Effector memory CD8-positive, alpha-beta T cell (primary cell): ENCODE measurements at regions not wholly inside any gene's neighbourhood (a gene's known extent, or its start where the extent isn't known, plus 50 kb on each side); places are given as distances from the start of the nearest gene placed in this dataset.
"Not testable (repeated sequence)": the region's sequence is repeated elsewhere in the genome, so short reads cannot be mapped to it uniquely, and the experiment has no call there.

Experiments
- ATAC-seq: fragments of 150-1000 bp; cut with Tn5 transposase; replicated peaks from 2 replicates; pipeline ENCODE4 v1.10.0; 2021; ENCODE audit warnings: mild to moderate bottlenecking, moderate library complexity
- DNase-seq, 3 experiments: peaks; one replicate each; pipeline ENCODE4 v3.0.0; 2021
- H3K27ac Mint-ChIP-seq, 2 donors: one replicate each; pipeline ENCODE4 v1.8.0; 2022; ENCODE audit warnings: mild to moderate bottlenecking in 2 of 2, mixed read lengths in 2 of 2, moderate library complexity in 2 of 2
- H3K27me3 Mint-ChIP-seq, 2 donors: one replicate each; pipeline ENCODE4 v1.8.0; 2022; ENCODE audit warnings: mixed read lengths in 2 of 2
- H3K36me3 Mint-ChIP-seq: one replicate; pipeline ENCODE4 v1.8.0; 2022; ENCODE audit warnings: mild to moderate bottlenecking, moderate library complexity, mixed read lengths; ENCODE audit not compliant: insufficient read depth
- H3K4me1 Mint-ChIP-seq, 2 donors: one replicate each; pipeline ENCODE4 v1.8.0; 2022; ENCODE audit warnings: low read depth in 2 of 2, mixed read lengths in 2 of 2
- H3K4me3 Mint-ChIP-seq, 2 donors: one replicate each; pipeline ENCODE4 v1.8.0; 2022; ENCODE audit warnings: mild to moderate bottlenecking in 2 of 2, mixed read lengths in 2 of 2, moderate library complexity in 2 of 2
- H3K9me3 Mint-ChIP-seq, 2 donors: one replicate each; pipeline ENCODE4 v1.8.0; 2022; ENCODE audit warnings: mixed read lengths in 2 of 2

- peaks cover 2 to 8% of the 10 kb centered on the region in 2 donors for H3K27me3 Mint-ChIP-seq
- peaks cover 0 to 8% of the 10 kb centered on the region in 2 donors for H3K9me3 Mint-ChIP-seq
- no peak overlapping the region for H3K4me3 Mint-ChIP-seq
- peaks cover 0 to 4% of the 10 kb centered on the region in 2 donors for H3K4me1 Mint-ChIP-seq
- no peaks in the 10 kb centered on the region for H3K36me3 Mint-ChIP-seq
- no peak overlapping the region for H3K27ac Mint-ChIP-seq
- ATAC-seq: no peak
- DNase-seq: no peak
These were observed 140.3 kb upstream of the CHD1 start for GRCh38 chr5:99068944-99069650.

GRCh38 chr5:99063737-99064136 is 134.9 kb upstream of the CHD1 start:
- H3K36me3 Mint-ChIP-seq: no peaks in the 10 kb centered on the region
- H3K4me3 Mint-ChIP-seq: no peak overlapping the region
- H3K4me1 Mint-ChIP-seq: peaks cover 0 to 2% of the 10 kb centered on the region in 2 donors
- H3K9me3 Mint-ChIP-seq: no peaks in the 10 kb centered on the region
- no peak for ATAC-seq
- no peak overlapping the region for H3K27ac Mint-ChIP-seq
- peaks cover 12 to 31% of the 10 kb centered on the region in 2 donors for H3K27me3 Mint-ChIP-seq
- no peak for DNase-seq

- H3K4me3 Mint-ChIP-seq: no peak overlapping the region
- no peaks in the 10 kb centered on the region for H3K9me3 Mint-ChIP-seq
- peaks cover 12 to 31% of the 10 kb centered on the region in 2 donors for H3K27me3 Mint-ChIP-seq
- DNase-seq: no peak
- H3K4me1 Mint-ChIP-seq: peaks cover 4 to 5% of the 10 kb centered on the region in 2 donors
- H3K36me3 Mint-ChIP-seq: no peaks in the 10 kb centered on the region
- no peak for ATAC-seq
- no peak overlapping the region for H3K27ac Mint-ChIP-seq
These were observed 132.9 kb upstream of the CHD1 start for GRCh38 chr5:99061711-99062110.

- Mint-ChIP-seq H3K4me1 (peaks cover 4 to 5% of the 10 kb centered on the region in 2 donors), H3K27me3 (peaks cover 12 to 31% of the 10 kb centered on the region in 2 donors), H3K27ac (no peak overlapping the region), H3K9me3 (no peaks in the 10 kb centered on the region), H3K36me3 (no peaks in the 10 kb centered on the region), H3K4me3 (no peak overlapping the region)
- ATAC-seq: no peak
- no peak for DNase-seq
These were observed 132.5 kb upstream of the CHD1 start for GRCh38 chr5:99061299-99061698.

- H3K27me3 Mint-ChIP-seq: peaks cover 12 to 31% of the 10 kb centered on the region in 2 donors
- peak; percentile 86 for ATAC-seq
These were observed 131.8 kb upstream of the CHD1 start for GRCh38 chr5:99060306-99061261.

GRCh38 chr5:99059685-99060084 is 130.9 kb upstream of the CHD1 start:
- Mint-ChIP-seq H3K4me1 (peaks cover 4 to 5% of the 10 kb centered on the region in 2 donors), H3K27me3 (peaks cover 12 to 29% of the 10 kb centered on the region in 2 donors), H3K36me3 (no peaks in the 10 kb centered on the region), H3K27ac (no peak overlapping the region), H3K4me3 (no peak overlapping the region), H3K9me3 (no peaks in the 10 kb centered on the region)
- DNase-seq (no peak), ATAC-seq (no peak)

More at GRCh38 chr5:99060306-99061261, 131.8 kb upstream of the CHD1 start:
- Mint-ChIP-seq H3K27ac (no peak overlapping the region), H3K36me3 (no peaks in the 10 kb centered on the region), H3K9me3 (no peaks in the 10 kb centered on the region), H3K4me1 (peaks cover 4 to 5% of the 10 kb centered on the region in 2 donors), H3K4me3 (peak overlapping the region; percentile 28 to 37)
- peak; percentile 86 to 89 (median 88) for DNase-seq

- ATAC-seq (no peak), DNase-seq (no peak)
- Mint-ChIP-seq H3K4me1 (peaks cover 4 to 5% of the 10 kb centered on the region in 2 donors), H3K4me3 (no peak overlapping the region), H3K36me3 (no peaks in the 10 kb centered on the region), H3K27ac (no peak overlapping the region), H3K9me3 (no peaks in the 10 kb centered on the region), H3K27me3 (peaks cover 6 to 17% of the 10 kb centered on the region in 2 donors)
These were observed 129.7 kb upstream of the CHD1 start for GRCh38 chr5:99058466-99058865.

- Mint-ChIP-seq H3K9me3 (no peaks in the 10 kb centered on the region), H3K27ac (no peak overlapping the region), H3K27me3 (peaks cover 0 to 4% of the 10 kb centered on the region in 2 donors), H3K4me3 (no peak overlapping the region), H3K36me3 (no peaks in the 10 kb centered on the region), H3K4me1 (peaks cover 3 to 4% of the 10 kb centered on the region in 2 donors)
- ATAC-seq (peak; percentile 73), DNase-seq (no peak)
These were observed 126.2 kb upstream of the CHD1 start for GRCh38 chr5:99054972-99055371.

GRCh38 chr5:99045871-99046270 is 117.1 kb upstream of the CHD1 start:
- ATAC-seq (peak; percentile 54), DNase-seq (no peak)
- no peaks in the 10 kb centered on the region for H3K4me1 Mint-ChIP-seq
- peak overlapping the region in 1 of 2 donors; percentile 23 for H3K4me3 Mint-ChIP-seq
- H3K36me3 Mint-ChIP-seq: no peaks in the 10 kb centered on the region
- H3K27me3 Mint-ChIP-seq: no peaks in the 10 kb centered on the region
- peaks cover 2 to 6% of the 10 kb centered on the region in 2 donors for H3K9me3 Mint-ChIP-seq
- peak overlapping the region in 1 of 2 donors; percentile 49 for H3K27ac Mint-ChIP-seq

GRCh38 chr5:99043257-99043656 is 114.5 kb upstream of the CHD1 start:
- H3K4me1 Mint-ChIP-seq: peaks cover 8 to 10% of the 10 kb centered on the region in 2 donors

GRCh38 chr5:99037668-99038067 is 108.9 kb upstream of the CHD1 start:
- Mint-ChIP-seq H3K36me3 (no peaks in the 10 kb centered on the region), H3K4me3 (peak overlapping the region; percentile 35 to 68), H3K27me3 (no peaks in the 10 kb centered on the region), H3K4me1 (peaks cover 41 to 48% of the 10 kb centered on the region in 2 donors), H3K9me3 (peaks cover 16 to 39% of the 10 kb centered on the region in 2 donors), H3K27ac (peak overlapping the region; percentile 83 to 86)
- ATAC-seq: peak; percentile 88
- DNase-seq: peak; percentile 62 to 67 (median 63)

More at GRCh38 chr5:99043257-99043656, 114.5 kb upstream of the CHD1 start:
- H3K9me3 Mint-ChIP-seq: peaks cover 16 to 30% of the 10 kb centered on the region in 2 donors
- H3K27ac Mint-ChIP-seq, DNase-seq, H3K4me3 Mint-ChIP-seq, H3K36me3 Mint-ChIP-seq, H3K27me3 Mint-ChIP-seq, ATAC-seq: not testable (repeated sequence)

- Mint-ChIP-seq H3K27ac (no peak overlapping the region), H3K9me3 (peaks cover 14 to 33% of the 10 kb centered on the region in 2 donors), H3K4me1 (peaks cover 43 to 50% of the 10 kb centered on the region in 2 donors), H3K27me3 (no peaks in the 10 kb centered on the region), H3K4me3 (no peak overlapping the region), H3K36me3 (no peaks in the 10 kb centered on the region)
- no peak for DNase-seq
- ATAC-seq: no peak
These were observed 107.1 kb upstream of the CHD1 start for GRCh38 chr5:99035942-99036341.

- no peak for DNase-seq
- peaks cover 9 to 17% of the 10 kb centered on the region in 2 donors for H3K9me3 Mint-ChIP-seq
- H3K4me1 Mint-ChIP-seq: peaks cover 45 to 55% of the 10 kb centered on the region in 2 donors
- no peaks in the 10 kb centered on the region for H3K27me3 Mint-ChIP-seq
- ATAC-seq: no peak
- H3K4me3 Mint-ChIP-seq: peak overlapping the region; percentile 72 to 90
- no peaks in the 10 kb centered on the region for H3K36me3 Mint-ChIP-seq
- peak overlapping the region; percentile 96 to 99 for H3K27ac Mint-ChIP-seq
These were observed 105.5 kb upstream of the CHD1 start for GRCh38 chr5:99034336-99034735.
